ENCODE measurements at regions not wholly inside any gene's neighbourhood (a gene's known extent, or its start where the extent isn't known, plus 50 kb on each side); places are given as distances from the start of the nearest gene placed in this dataset.

GRCh38 chr13:33373624-33374023 is 88.1 kb upstream of the STARD13 start:
- no peak for DNase-seq

- DNase-seq, result no peak
These were observed 89.9 kb upstream of the STARD13 start for GRCh38 chr13:33375421-33375820.

DNA sequence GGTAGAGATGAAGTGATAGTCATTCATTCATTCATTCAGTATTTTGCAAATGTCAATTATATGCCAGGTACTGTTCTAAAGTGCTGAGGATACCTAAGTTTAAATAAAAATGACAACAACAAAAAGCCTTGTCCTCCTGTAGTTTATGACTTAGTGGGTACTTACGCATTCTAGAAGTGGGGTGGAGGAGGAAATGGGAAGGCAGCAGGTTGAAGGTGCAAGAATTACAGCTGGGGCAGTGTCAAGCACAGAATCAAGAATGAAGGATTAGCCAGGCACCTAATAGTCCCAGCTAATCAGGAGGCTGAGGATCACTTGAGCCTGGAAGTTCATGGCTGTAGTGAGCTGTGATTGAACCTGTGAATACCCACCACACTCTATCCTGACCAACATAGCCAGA is 90.7 kb upstream of the STARD13 start:
- no peak for DNase-seq

- DNase-seq, result no peak
These were observed 91.9 kb upstream of the STARD13 start for GRCh38 chr13:33377411-33377810.

DNA sequence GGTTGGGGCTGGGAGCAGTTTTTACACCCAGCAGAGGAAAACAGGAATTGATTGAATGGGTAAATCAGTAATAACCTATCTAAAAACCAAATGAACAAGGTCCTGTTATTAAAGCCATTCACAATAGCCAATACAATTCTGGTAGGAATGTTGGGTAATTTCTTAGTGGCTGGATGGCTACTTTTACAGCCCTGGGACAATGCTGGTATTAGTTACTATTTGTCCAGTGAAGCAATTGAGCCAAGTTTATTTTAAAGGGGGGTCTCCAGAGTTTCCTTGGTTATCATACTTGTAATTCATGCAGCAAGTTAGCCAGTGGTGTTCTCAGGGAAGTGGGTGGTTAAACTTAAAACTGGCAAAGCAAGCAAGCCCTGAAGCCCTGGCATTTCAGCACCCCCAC is 92.3 kb upstream of the STARD13 start:
- DNase-seq, result no peak

GRCh38 chr13:33379608-33380007 is 94.1 kb upstream of the STARD13 start:
- no peak for DNase-seq

DNA sequence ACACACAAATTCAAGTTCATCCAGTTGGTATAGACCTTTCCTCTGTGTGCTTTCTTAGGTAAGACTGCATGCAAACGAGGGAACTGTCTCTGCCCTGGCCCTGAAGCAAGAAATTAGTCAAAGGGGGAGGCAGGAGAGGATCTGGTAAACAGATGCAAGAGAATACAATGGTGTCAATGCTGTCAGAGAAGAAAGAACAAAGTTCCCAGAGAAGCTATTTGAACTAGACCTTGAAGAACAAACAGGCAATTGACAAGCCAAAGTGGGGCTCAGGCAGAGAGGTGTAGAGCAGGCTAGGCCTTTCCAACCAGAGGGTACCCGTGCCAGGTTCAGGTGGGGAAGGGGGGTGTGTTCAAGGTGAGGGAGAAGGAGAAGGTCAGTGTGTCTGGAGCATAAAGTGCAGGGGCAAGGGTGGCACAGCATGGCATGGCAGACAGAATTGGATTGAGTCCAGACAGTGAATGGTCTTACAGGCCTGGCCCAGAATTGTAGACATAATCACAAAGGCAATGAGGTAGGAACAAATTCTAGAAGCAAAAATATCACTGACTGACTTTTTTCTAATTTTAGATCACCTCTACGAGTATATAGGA is 95.0 kb upstream of the STARD13 start:
- no peak for DNase-seq

GRCh38 chr13:33381180-33381579 is 95.6 kb upstream of the STARD13 start:
- DNase-seq, result no peak

DNA sequence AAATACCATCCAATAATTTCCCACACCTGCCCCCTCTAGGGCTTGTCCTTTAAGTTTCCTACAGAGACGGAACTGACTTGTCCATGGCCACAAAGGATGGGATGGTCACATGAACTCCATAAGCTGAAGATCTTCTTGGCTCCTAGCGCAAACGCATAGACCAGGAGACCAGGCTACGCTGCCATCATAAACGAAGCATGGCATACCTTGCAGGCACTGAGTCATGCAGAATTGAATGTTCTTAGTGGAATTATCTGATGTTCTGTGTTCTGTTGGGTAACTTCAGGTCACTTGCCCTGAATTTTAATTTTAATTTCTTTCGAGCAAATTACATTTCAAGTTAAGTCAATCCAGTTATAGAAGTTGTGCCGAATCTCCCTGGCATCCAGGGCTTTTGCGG is 96.4 kb upstream of the STARD13 start:
- DNase-seq, result no peak

DNA sequence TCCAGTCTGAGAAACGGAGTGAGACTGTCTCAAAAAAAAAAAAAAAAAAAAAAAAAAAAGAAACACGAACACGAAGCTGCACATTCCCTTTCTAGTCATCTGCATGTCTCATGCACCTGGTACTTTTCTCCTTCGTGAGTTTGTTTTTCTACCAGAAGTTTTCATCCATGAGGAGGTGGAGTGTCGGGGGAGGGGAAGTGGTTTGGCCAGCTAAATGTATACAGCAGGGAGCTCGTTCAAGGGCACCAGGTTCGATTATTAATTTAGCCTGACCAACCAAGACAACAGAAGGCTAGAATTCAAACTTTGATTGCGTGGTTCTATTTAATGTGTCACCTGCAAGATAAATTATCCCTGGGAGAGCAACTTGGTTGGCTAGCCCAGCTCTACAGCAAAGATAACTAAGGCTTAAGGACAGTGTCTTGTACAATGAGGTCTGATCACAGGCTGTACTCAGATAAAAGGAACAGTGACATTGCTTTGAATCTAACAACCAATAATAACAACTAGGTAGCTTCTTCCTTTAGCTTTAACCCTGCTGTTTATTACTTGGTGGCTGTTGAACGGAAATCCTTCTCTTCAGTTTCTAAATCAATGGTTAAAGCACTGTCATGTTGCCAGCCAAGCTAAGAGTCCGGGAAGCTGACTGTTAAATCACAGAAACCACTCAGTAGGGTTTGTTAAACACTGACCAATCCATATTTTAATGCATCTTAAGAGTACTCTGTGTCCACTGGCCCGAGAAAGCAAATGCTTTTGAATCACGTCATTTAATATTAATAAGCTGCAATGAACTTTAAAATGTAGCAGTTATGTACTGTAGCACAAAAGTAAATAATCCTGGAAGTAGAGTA is 98.4 kb upstream of the STARD13 start:
- no peak for DNase-seq

GRCh38 chr13:33388286-33388998 is 102.9 kb upstream of the STARD13 start:
- DNase-seq, result no peak

GRCh38 chr13:33392794-33393405 is 107.3 kb upstream of the STARD13 start:
- no peak for DNase-seq

DNA sequence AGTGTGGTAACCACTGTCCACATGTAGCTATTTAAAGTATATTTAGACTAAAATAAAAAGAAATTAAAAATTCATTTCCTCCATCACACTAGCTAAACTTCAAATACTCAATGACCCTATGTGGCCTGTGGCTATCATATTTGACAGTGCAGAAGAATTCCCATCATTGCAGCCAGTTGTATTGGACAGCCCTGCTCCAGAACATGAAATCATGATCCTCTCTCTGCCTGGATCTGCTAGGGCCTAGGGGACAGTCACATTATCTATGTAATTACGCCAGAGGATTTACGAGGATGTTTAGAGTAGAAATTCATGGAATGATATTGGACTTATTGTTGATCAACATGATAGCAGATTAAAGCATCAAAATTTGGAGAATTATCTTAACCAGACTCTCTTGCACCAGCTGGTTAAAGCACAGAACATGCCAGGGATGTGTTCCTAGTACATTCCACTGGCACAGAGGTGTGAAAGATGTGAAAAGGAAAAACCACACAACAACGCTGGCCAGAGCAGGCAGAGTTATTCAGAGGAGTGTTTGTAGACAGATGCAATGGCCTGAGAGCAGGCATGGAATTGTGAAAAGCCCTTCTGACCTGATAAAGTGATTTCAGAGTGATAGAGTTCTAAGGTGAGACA is 108.9 kb upstream of the STARD13 start:
- no peak for DNase-seq

GRCh38 chr13:33401238-33401637 is 115.7 kb upstream of the STARD13 start:
- no peak for DNase-seq

DNA sequence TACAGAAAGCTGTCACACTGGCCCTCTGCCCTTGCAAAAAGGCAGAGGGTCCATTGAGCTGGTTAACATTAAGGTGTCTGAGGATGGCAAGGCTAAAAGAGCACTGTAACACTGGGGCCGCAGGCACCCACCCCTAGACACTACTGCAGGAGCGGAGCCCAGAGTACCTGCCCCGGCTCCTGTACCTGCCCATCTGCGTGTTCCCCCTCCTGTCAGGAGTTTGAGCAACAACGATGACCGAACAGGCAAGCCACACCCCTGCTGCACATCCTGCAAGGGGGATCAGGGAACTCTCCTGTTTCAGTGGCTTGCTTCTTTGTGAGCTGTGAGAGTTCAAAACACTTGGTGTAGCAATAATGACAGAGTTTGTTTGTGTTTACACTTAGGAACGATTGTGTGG is 117.4 kb upstream of the STARD13 start:
- DNase-seq, result no peak

DNA sequence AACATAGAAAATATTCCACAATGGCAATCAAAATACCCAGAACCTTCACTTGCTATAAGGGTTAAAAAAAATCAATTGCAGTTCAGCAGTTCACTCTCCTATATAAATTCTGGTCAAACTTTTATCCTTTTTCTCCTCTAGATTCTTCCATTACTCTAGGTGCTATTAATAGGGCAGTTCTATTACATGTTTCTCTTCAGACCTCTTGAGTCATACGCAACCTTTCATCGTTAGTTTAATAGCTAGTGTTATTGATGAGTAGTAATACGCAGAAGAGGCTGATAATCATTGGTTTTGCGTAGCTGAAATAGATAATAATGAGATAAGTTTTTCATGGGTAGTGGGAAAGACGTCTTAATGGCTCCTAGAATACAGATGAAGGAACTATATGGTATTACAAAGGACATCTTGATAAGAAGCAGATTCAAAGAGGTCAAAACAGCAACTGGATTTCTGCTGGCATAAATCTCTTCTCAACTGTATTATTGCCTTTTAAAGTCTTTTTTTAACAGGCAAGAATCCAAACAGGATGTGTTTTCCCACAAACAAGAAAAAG is 118.3 kb upstream of the STARD13 start:
- no peak for DNase-seq

DNA sequence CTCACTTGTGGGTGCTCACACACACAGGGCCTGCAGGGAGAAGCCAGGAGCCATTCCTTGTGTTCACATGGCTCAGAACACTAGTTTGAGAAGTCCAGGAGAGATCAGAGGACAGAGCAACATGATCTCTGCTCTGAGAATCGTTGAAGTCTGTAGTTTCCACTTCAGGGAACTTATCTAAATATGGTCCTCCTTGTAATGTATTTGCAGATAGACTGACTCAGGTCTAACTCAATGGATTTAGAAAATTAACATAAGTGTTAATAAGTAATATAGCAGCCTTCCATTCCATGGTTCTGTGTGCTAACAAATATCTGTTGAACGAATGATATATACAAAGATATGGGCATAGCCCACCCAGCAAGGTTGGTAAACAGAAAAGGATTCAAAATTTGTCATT is 119.8 kb upstream of the STARD13 start:
- no peak for DNase-seq

- DNase-seq, result no peak
These were observed 124.3 kb upstream of the STARD13 start for GRCh38 chr13:33409673-33410510.

DNA sequence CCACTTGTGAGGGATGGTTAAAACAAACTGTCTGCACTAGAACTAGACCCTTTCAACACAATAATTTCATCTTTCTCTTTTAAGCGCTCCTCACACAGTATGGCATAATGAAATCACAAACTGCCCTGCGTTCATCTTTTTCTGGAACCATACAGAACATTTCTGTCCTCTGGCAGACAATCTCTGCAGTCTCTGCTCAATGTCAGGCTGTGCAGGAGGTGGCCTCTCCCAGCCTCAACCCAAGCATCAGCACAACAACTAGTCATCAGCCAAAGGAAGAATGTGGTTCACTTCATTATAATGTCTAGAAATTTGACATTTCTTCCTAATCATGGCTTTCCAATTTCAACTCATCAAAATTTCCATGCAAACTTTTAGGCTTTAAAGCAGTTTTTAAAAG is 125.1 kb upstream of the STARD13 start:
- DNase-seq, result no peak

DNA sequence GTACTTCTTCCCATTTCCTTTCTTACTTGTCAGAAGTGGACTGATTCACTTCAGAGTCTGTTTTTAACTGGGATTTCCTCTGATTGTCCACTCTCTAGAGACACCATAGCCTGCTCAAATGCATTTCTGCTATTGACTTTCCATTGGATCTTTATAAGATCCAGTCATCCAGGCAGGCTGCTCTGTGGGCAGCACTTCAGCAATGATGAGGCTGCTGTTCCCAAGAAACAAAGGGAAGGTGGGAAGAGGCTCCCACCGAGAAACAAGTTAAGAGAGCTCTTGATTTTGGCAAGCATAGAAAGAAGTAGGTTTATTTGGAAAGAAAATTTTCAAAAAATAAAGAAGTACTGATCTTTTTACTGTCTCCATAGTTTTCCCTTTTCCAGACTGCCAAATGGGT is 125.8 kb upstream of the STARD13 start:
- no peak for DNase-seq

DNA sequence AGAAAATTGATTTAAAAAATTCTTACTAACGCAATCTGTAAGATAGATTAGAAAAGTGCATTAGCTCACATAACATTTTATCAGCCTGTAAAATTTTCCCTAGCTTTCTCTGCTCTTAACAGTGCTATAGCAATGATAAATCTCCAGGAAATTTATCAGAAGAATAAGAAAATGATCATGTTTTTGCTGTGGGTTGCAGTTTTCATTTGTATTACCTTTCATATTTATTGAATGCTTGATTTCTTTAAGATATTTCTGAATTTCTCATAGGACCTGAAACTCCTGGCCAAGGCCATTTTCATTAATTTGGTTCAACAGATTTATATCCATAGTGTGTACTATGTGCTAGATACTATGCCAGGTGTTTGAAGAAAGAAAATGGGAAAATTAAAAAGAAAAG is 130.3 kb upstream of the STARD13 start:
- no peak for DNase-seq

Measured in cerebellar nuclear complex (tissue), 1 donor.